ENCODE measurements at regions not wholly inside any gene's neighbourhood (a gene's known extent, or its start where the extent isn't known, plus 50 kb on each side); places are given as distances from the start of the nearest gene placed in this dataset.

DNA sequence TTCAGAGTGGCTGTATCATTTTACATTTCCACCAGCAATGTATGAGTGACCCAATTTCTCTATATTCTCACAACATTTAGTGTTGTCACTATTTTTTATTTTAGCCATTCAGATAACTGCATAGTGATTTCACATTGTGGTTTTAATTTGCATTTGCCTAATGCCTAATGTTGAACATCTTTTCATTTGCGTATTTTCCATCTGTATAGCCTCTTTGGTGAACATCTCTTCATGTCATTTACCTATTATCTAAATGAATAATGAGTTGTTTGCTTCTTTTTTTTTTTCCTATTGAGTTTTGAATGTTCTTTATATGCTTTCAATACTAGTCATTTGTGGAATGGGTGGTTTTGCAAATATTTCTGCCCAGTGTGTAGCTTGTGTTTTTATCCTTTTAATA lies 120.9 kb upstream of the CPHXL start:
- H3K36me3 ChIP-seq (ENCODE audit: insufficient read depth, low read length): no peaks in the 10 kb centered on the region
- H3K79me2 ChIP-seq (ENCODE audit: insufficient read depth, low read length): no peaks in the 10 kb centered on the region
- H3K27ac ChIP-seq (ENCODE audit: low read depth, low read length): no peak overlapping the region
- no peak overlapping the region for H3K4me2 ChIP-seq (ENCODE audit: insufficient read depth, low read length)
- no peak overlapping the region for H2AFZ ChIP-seq (ENCODE audit: low read length)
- DNase-seq (ENCODE audit: insufficient read length, low spot score, missing footprints): no peak
- H3K27me3 ChIP-seq (ENCODE audit: insufficient read depth, low read length): no peaks in the 10 kb centered on the region
- H4K20me1 ChIP-seq (ENCODE audit: insufficient read depth, low read length): no peaks in the 10 kb centered on the region
- no peak overlapping the region for H3K4me3 ChIP-seq (ENCODE audit: insufficient read depth, low read length)
- TF ChIP-seq, protein P1, sequence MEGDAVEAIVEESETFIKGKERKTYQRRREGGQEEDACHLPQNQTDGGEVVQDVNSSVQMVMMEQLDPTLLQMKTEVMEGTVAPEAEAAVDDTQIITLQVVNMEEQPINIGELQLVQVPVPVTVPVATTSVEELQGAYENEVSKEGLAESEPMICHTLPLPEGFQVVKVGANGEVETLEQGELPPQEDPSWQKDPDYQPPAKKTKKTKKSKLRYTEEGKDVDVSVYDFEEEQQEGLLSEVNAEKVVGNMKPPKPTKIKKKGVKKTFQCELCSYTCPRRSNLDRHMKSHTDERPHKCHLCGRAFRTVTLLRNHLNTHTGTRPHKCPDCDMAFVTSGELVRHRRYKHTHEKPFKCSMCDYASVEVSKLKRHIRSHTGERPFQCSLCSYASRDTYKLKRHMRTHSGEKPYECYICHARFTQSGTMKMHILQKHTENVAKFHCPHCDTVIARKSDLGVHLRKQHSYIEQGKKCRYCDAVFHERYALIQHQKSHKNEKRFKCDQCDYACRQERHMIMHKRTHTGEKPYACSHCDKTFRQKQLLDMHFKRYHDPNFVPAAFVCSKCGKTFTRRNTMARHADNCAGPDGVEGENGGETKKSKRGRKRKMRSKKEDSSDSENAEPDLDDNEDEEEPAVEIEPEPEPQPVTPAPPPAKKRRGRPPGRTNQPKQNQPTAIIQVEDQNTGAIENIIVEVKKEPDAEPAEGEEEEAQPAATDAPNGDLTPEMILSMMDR (IDR thresholded peaks at IDR 0.05; ENCODE audit: extremely low read depth, low read depth, low read length): no peak
- H3K9me3 ChIP-seq (ENCODE audit: low read depth, low read length): no peaks in the 10 kb centered on the region
- no peaks in the 10 kb centered on the region for H3K4me1 ChIP-seq (ENCODE audit: insufficient read depth, low read length)

- H3K36me3 ChIP-seq (ENCODE audit: insufficient read depth, low read length): no peaks in the 10 kb centered on the region
- H3K79me2 ChIP-seq (ENCODE audit: insufficient read depth, low read length): no peaks in the 10 kb centered on the region
- H3K27me3 ChIP-seq (ENCODE audit: insufficient read depth, low read length): no peaks in the 10 kb centered on the region
- no peaks in the 10 kb centered on the region for H3K9me3 ChIP-seq (ENCODE audit: low read depth, low read length)
- no peak overlapping the region for H3K4me2 ChIP-seq (ENCODE audit: insufficient read depth, low read length)
- no peaks in the 10 kb centered on the region for H3K4me1 ChIP-seq (ENCODE audit: insufficient read depth, low read length)
- TF ChIP-seq, protein P1 (IDR thresholded peaks at IDR 0.05; ENCODE audit: extremely low read depth, low read depth, low read length): no peak
- H2AFZ ChIP-seq (ENCODE audit: low read length): no peak overlapping the region
- DNase-seq (ENCODE audit: insufficient read length, low spot score, missing footprints): no peak
- no peak overlapping the region for H3K4me3 ChIP-seq (ENCODE audit: insufficient read depth, low read length)
- no peak overlapping the region for H3K27ac ChIP-seq (ENCODE audit: low read depth, low read length)
- no peaks in the 10 kb centered on the region for H4K20me1 ChIP-seq (ENCODE audit: insufficient read depth, low read length)
Observed at GRCh38 chr16:75854152-75854551, 127.9 kb upstream of the CPHXL start.

DNA sequence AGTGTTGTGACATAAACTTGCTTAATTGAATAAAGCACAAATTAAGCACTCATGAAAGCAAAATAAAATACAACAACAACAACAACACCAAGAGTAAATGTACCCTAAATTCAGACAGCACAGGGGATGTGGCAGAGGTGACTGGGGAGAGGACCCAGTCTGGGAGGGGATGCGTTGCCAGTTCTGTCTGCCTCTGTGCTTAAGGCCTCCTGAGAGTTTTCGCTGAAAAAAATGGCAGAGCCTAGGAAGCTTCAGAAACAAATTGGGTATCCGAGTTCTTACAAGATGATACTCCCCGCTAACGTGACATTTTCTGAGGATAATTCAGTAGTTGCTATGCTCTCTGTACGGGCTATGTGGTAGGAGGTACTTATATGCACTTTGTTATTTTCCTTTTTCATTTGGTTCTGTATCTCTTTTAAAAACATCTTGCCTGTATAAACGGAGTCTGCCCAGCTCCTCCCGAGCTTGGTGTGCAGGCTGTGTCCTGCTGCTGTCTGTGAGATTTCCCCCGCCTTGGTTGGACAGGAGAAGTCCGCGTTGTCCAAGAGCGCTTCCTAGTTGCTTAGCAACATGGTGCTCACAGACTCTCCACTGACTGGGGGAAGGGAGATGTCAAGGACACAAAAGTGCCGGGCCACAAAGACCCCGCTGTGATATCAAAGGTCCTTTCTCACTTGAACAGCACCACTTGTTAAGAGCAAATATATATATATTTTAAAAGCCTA lies 134.2 kb upstream of the CPHXL start:
- DNase-seq (ENCODE audit: insufficient read length, low spot score, missing footprints): no peak

More for the DNA sequence above, 134.2 kb upstream of the CPHXL start:
- TF ChIP-seq, protein P1 (IDR thresholded peaks at IDR 0.05; ENCODE audit: extremely low read depth, low read depth, low read length): no peak
- H3K4me2 ChIP-seq (ENCODE audit: insufficient read depth, low read length): no peak overlapping the region
- no peak overlapping the region for H3K4me3 ChIP-seq (ENCODE audit: insufficient read depth, low read length)
- no peaks in the 10 kb centered on the region for H3K9me3 ChIP-seq (ENCODE audit: low read depth, low read length)
- H3K27ac ChIP-seq (ENCODE audit: low read depth, low read length): no peak overlapping the region
- H3K79me2 ChIP-seq (ENCODE audit: insufficient read depth, low read length): no peaks in the 10 kb centered on the region
- no peaks in the 10 kb centered on the region for H3K36me3 ChIP-seq (ENCODE audit: insufficient read depth, low read length)
- no peaks in the 10 kb centered on the region for H4K20me1 ChIP-seq (ENCODE audit: insufficient read depth, low read length)
- H2AFZ ChIP-seq (ENCODE audit: low read length): no peak overlapping the region
- no peaks in the 10 kb centered on the region for H3K27me3 ChIP-seq (ENCODE audit: insufficient read depth, low read length)
- no peaks in the 10 kb centered on the region for H3K4me1 ChIP-seq (ENCODE audit: insufficient read depth, low read length)
